NB4 (cell line): ENCODE measurements at regions not wholly inside any gene's neighbourhood (a gene's known extent, or its start where the extent isn't known, plus 50 kb on each side); places are given as distances from the start of the nearest gene placed in this dataset.

ENCODE experiments used
- DNase-seq: peaks from one replicate; pipeline ENCODE4 v3.0.0; 2010; ENCODE audit warnings: low read depth
- H3K4me3 ChIP-seq: one replicate; pipeline ENCODE4 v1.5.1; 2011; ENCODE audit warnings: mild to moderate bottlenecking, low read depth, low read length, moderate library complexity
- MAX ChIP-seq: IDR thresholded peaks from 2 replicates; pipeline ENCODE4 v1.6.1; 2011; ENCODE audit warnings: low read depth, low read length
- MYC ChIP-seq: IDR thresholded peaks from 2 replicates; pipeline ENCODE4 v1.6.1; 2011; ENCODE audit warnings: low read depth, low read length
- POLR2A ChIP-seq: IDR thresholded peaks from 2 replicates; pipeline ENCODE4 v1.6.1; 2011; ENCODE audit warnings: mild to moderate bottlenecking; ENCODE audit not compliant: insufficient read length; ENCODE audit errors: extremely low read depth
- TF ChIP-seq, protein P1 (sequence below): IDR thresholded peaks from one replicate; pipeline ENCODE4 v1.5.1; 2012; ENCODE audit warnings: low read depth, low read length

GRCh38 chr2:200136655-200137054, 169.8 kb upstream of the SPATS2L start:
- no peak overlapping the region for H3K4me3 ChIP-seq
- DNase-seq: no peak

GRCh38 chr2:200137271-200137670, 169.2 kb upstream of the SPATS2L start:
- DNase-seq: no peak
- no peak overlapping the region for H3K4me3 ChIP-seq
- TF ChIP-seq POLR2A: no peak
- TF ChIP-seq, protein P1, sequence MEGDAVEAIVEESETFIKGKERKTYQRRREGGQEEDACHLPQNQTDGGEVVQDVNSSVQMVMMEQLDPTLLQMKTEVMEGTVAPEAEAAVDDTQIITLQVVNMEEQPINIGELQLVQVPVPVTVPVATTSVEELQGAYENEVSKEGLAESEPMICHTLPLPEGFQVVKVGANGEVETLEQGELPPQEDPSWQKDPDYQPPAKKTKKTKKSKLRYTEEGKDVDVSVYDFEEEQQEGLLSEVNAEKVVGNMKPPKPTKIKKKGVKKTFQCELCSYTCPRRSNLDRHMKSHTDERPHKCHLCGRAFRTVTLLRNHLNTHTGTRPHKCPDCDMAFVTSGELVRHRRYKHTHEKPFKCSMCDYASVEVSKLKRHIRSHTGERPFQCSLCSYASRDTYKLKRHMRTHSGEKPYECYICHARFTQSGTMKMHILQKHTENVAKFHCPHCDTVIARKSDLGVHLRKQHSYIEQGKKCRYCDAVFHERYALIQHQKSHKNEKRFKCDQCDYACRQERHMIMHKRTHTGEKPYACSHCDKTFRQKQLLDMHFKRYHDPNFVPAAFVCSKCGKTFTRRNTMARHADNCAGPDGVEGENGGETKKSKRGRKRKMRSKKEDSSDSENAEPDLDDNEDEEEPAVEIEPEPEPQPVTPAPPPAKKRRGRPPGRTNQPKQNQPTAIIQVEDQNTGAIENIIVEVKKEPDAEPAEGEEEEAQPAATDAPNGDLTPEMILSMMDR: no peak

More at GRCh38 chr2:200136655-200137054, 169.8 kb upstream of the SPATS2L start:
- no peak for TF ChIP-seq POLR2A
- TF ChIP-seq MYC: no peak
- no peak for TF ChIP-seq MAX
- TF ChIP-seq, protein P1: no peak

- no peak for DNase-seq
- H3K4me3 ChIP-seq: no peak overlapping the region
- TF ChIP-seq, protein P1: no peak
- TF ChIP-seq MYC: no peak
- TF ChIP-seq POLR2A: no peak
- no peak for TF ChIP-seq MAX
Observed at GRCh38 chr2:200137691-200138090, 168.8 kb upstream of the SPATS2L start.

DNA sequence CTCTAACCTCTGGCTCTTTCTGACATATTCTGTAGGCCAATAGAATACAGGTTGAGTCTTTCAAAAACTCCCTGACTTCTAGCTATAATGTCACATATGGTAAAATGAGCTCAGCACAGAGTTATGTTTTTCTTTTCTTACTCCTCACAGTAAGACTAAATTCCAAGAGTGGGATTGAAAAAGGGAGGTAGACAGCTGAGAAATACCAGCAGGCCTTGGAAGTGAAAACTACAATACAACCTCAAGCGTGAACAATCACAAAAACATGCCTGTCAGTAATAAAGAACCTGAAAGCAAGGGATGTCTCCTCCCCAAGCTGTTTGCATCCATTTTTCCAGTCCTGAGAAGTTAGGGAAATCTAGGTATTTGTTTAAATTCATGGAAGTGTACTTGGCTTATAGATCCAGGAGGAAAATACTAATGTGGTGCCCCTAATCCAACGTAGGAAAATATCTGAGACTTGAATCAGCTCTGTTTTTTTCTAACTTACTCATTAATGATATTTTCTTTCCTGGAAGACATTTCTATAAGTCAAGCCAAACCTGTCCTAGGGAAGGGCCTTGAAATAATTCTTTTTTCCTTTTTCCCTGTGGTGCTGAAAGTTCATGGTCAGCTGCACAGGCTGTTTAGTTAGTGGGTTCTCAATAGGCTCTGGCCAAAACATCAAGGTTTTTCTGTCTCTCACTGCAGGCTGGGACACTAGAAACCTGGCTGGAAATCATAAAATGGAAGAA, 167.9 kb upstream of the SPATS2L start:
- TF ChIP-seq MYC (no peak), POLR2A (no peak), MAX (no peak)
- TF ChIP-seq, protein P1: no peak
- no peak for DNase-seq
- H3K4me3 ChIP-seq: no peak overlapping the region

GRCh38 chr2:200144571-200144970, 161.9 kb upstream of the SPATS2L start:
- DNase-seq: no peak
- no peak for TF ChIP-seq MAX
- no peak for TF ChIP-seq POLR2A
- TF ChIP-seq, protein P1: no peak
- no peak for TF ChIP-seq MYC

DNA sequence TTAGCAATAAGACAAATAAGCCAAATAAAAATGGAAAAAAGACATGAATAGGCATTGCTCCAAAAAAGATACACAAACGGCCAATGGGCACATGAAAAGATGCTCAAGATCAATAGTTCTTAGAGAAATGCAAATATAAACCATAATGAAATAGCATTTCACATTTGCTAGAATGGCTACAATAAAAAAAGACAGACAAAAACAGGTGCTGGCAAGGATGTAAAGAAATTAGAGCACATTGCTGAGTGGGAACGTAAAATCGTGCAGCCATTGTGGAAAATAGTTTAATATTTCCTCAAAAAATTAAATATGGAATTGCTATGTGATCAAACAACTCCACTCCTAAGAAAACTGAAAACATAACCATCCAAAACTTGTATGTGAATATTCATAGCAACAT, 160.0 kb upstream of the SPATS2L start:
- H3K4me3 ChIP-seq: no peak overlapping the region
- TF ChIP-seq MYC (no peak), MAX (no peak), POLR2A (no peak)
- TF ChIP-seq, protein P1: no peak
- no peak for DNase-seq

More at GRCh38 chr2:200144571-200144970, 161.9 kb upstream of the SPATS2L start:
- no peak overlapping the region for H3K4me3 ChIP-seq
